H1 (cell line): ENCODE measurements at regions not wholly inside any gene's neighbourhood (a gene's known extent, or its start where the extent isn't known, plus 50 kb on each side); places are given as distances from the start of the nearest gene placed in this dataset.

ENCODE experiments used
- CTCF ChIA-PET: fragments of 300-600 bp; sonication (Branson Sonifier 250); formaldehyde crosslinking; loops from one replicate; lab custom pipeline; 2021; ENCODE audit not compliant: partially characterized antibody; lab: Charles Lee
- POLR2A ChIA-PET: fragments of 300-600 bp; sonication (Branson Sonifier 250); formaldehyde crosslinking; loops from one replicate; lab custom pipeline; 2021; ENCODE audit warnings: inconsistent platforms; ENCODE audit not compliant: partially characterized antibody; lab: Charles Lee
- DNase-seq, 2 experiments: peaks; one replicate each; pipeline versions ENCODE4 v3.0.0 to v3.0.0-alpha.2; 2010 to 2022; ENCODE audit warnings: low spot score in 2 of 2, low read depth in 1 of 2, mixed read lengths in 1 of 2
- FAIRE-seq: peaks from 2 replicates; lab custom pipeline; 2011; peaks lifted over from hg19 to GRCh38; lab: Jason Lieb, UNC
- H2AFZ ChIP-seq: 2 replicates; pipeline ENCODE4 v1.8.1; 2012; ENCODE audit warnings: low read length, inconsistent platforms
- H2AK5ac ChIP-seq: 2 replicates; pipeline ENCODE4 v1.6.1; 2013; ENCODE audit warnings: low read depth, low read length
- H2BK120ac ChIP-seq: replicated peaks from 2 replicates; pipeline ENCODE3; 2013; ENCODE audit warnings: low read depth, low read length, inconsistent platforms
- H2BK12ac ChIP-seq: 2 replicates; pipeline ENCODE4 v1.6.1; 2013; ENCODE audit warnings: low read depth, low read length
- H2BK15ac ChIP-seq: 2 replicates; pipeline ENCODE4 v1.6.1; 2013; ENCODE audit warnings: low read length
- H2BK20ac ChIP-seq: 2 replicates; pipeline ENCODE4 v1.6.1; 2013; ENCODE audit warnings: low read length
- H2BK5ac ChIP-seq: 2 replicates; pipeline ENCODE4 v1.6.1; 2013; ENCODE audit warnings: low read depth, low read length
- H3K14ac ChIP-seq: 2 replicates; pipeline ENCODE4 v1.6.1; 2013; ENCODE audit warnings: inconsistent platforms; ENCODE audit not compliant: insufficient read length
- H3K18ac ChIP-seq: 2 replicates; pipeline ENCODE4 v1.6.1; 2013; ENCODE audit warnings: low read length; ENCODE audit errors: extremely low read depth
- H3K23ac ChIP-seq: 2 replicates; pipeline ENCODE4 v1.6.1; 2013; ENCODE audit warnings: inconsistent platforms; ENCODE audit not compliant: insufficient read length
- H3K23me2 ChIP-seq: 2 replicates; pipeline ENCODE4 v1.6.1; 2013; ENCODE audit warnings: low read depth, low read length
- H3K27ac ChIP-seq: 2 replicates; pipeline ENCODE4 v1.6.1; 2011; ENCODE audit warnings: low read depth, low read length, inconsistent platforms
- H3K27me3 ChIP-seq, 4 experiments: replicated peaks in 1 of 4; 1 replicate in 1 of 4; 2 replicates in 3 of 4; pipeline versions ENCODE4 v1.6.1 to v1.8.1; 2011 to 2013; ENCODE audit warnings: low read length in 3 of 4, mild to moderate bottlenecking in 3 of 4, inconsistent platforms in 2 of 4, mixed read lengths in 2 of 4, moderate library complexity in 1 of 4; ENCODE audit not compliant: control insufficient read depth in 3 of 4, insufficient read depth in 3 of 4; ENCODE audit errors: extremely low read depth in 1 of 4
- H3K36me3 ChIP-seq, 4 experiments: 2 replicates each; pipeline versions ENCODE4 v1.6.1 to v1.8.1; 2011 to 2013; ENCODE audit warnings: mild to moderate bottlenecking in 4 of 4, low read length in 3 of 4, moderate library complexity in 2 of 4, control low read depth in 1 of 4, inconsistent platforms in 1 of 4; ENCODE audit not compliant: insufficient read depth in 4 of 4, control insufficient read depth in 2 of 4
- H3K4ac ChIP-seq: replicated peaks from 2 replicates; pipeline ENCODE3; 2013; ENCODE audit warnings: low read length, low read depth, mixed read lengths, inconsistent platforms; ENCODE audit not compliant: insufficient read length
- H3K4me1 ChIP-seq, 4 experiments: replicated peaks in 1 of 4; 1 replicate in 1 of 4; 2 replicates in 3 of 4; pipeline versions ENCODE4 v1.6.1 to v1.8.1; 2011 to 2013; ENCODE audit warnings: low read length in 3 of 4, inconsistent platforms in 2 of 4, mixed read lengths in 1 of 4; ENCODE audit not compliant: insufficient read depth in 4 of 4, control insufficient read depth in 3 of 4
- H3K4me2 ChIP-seq, 2 experiments: 2 replicates each; pipeline versions ENCODE4 v1.6.1 to v1.8.1; 2011 to 2013; ENCODE audit warnings: low read depth in 2 of 2, low read length in 2 of 2, control low read depth in 1 of 2, inconsistent platforms in 1 of 2, mild to moderate bottlenecking in 1 of 2; ENCODE audit not compliant: insufficient read depth in 1 of 2
- H3K4me3 ChIP-seq, 4 experiments: fragments of 200-600, 300-600 bp in 1 of 4; sonication (generic), shearing (Covaris generic), sonication (Bioruptor Twin) in 1 of 4; 2 replicates each; pipeline versions ENCODE4 v1.5.1 to v1.8.1; 2011 to 2016; ENCODE audit warnings: low read length in 4 of 4, low read depth in 3 of 4, control low read depth in 2 of 4, inconsistent platforms in 2 of 4, mild to moderate bottlenecking in 2 of 4, mixed read lengths in 1 of 4, moderate library complexity in 1 of 4; ENCODE audit not compliant: insufficient read depth in 2 of 4; ENCODE audit errors: extremely low read depth in 1 of 4
- H3K56ac ChIP-seq: replicated peaks from 2 replicates; pipeline ENCODE3; 2013; ENCODE audit warnings: low read depth, mild to moderate bottlenecking, mixed read lengths, low read length, inconsistent platforms; ENCODE audit not compliant: insufficient read length
- H3K79me1 ChIP-seq: 2 replicates; pipeline ENCODE4 v1.6.1; 2013; ENCODE audit warnings: low read depth, low read length, control low read depth
- H3K79me2 ChIP-seq, 2 experiments: 2 replicates each; pipeline versions ENCODE4 v1.6.1 to v1.8.1; 2012 to 2013; ENCODE audit warnings: low read length in 2 of 2, mild to moderate bottlenecking in 2 of 2, inconsistent platforms in 1 of 2; ENCODE audit not compliant: insufficient read depth in 2 of 2, control insufficient read depth in 1 of 2
- H3K9ac ChIP-seq, 4 experiments: replicated peaks in 1 of 4; 1 replicate in 1 of 4; 2 replicates in 3 of 4; pipeline versions ENCODE4 v1.6.1 to v1.8.1; 2011 to 2013; ENCODE audit warnings: low read depth in 3 of 4, low read length in 3 of 4, control low read depth in 2 of 4, mild to moderate bottlenecking in 2 of 4, moderate library complexity in 2 of 4, inconsistent platforms in 1 of 4; ENCODE audit errors: extremely low read depth in 1 of 4
- H3K9me3 ChIP-seq, 2 experiments: 2 replicates each; pipeline versions ENCODE4 v1.6.1 to v1.8.1; 2012 to 2013; ENCODE audit warnings: mild to moderate bottlenecking in 2 of 2, moderate library complexity in 2 of 2, control low read depth in 1 of 2, inconsistent platforms in 1 of 2, low read depth in 1 of 2, low read length in 1 of 2, mixed read lengths in 1 of 2; ENCODE audit not compliant: insufficient read depth in 2 of 2
- H4K20me1 ChIP-seq, 2 experiments: replicated peaks in 1 of 2; 2 replicates each; pipeline versions ENCODE3 to v1.8.1; 2011 to 2013; ENCODE audit warnings: inconsistent platforms in 2 of 2, low read length in 2 of 2, mild to moderate bottlenecking in 1 of 2; ENCODE audit not compliant: insufficient read depth in 2 of 2, control insufficient read depth in 1 of 2
- H4K5ac ChIP-seq: 2 replicates; pipeline ENCODE4 v1.6.1; 2013; ENCODE audit warnings: low read length, low read depth, mixed read lengths, inconsistent platforms; ENCODE audit not compliant: insufficient read length
- H4K8ac ChIP-seq: 2 replicates; pipeline ENCODE4 v1.8.0; 2013; ENCODE audit warnings: mild to moderate bottlenecking, moderate library complexity, low read length, inconsistent platforms; ENCODE audit not compliant: insufficient read depth; ENCODE audit errors: extremely low read depth
- H4K91ac ChIP-seq: replicated peaks from 2 replicates; pipeline ENCODE3; 2013; ENCODE audit warnings: low read length, mixed read lengths, inconsistent platforms; ENCODE audit not compliant: insufficient read length
- BACH1 ChIP-seq: IDR thresholded peaks from 2 replicates; pipeline ENCODE4 v1.6.1; 2012; ENCODE audit warnings: low read length, improper control_type of control experiment
- BRCA1 ChIP-seq: IDR thresholded peaks from 2 replicates; pipeline ENCODE4 v1.6.1; 2012; ENCODE audit warnings: low read depth, low read length, improper control_type of control experiment
- HDAC6 ChIP-seq: IDR thresholded peaks from one replicate; pipeline ENCODE4 v1.7.1; 2012; ENCODE audit warnings: low read depth, mild to moderate bottlenecking, inconsistent platforms, low read length, moderate library complexity
- RFX5 ChIP-seq: IDR thresholded peaks from 2 replicates; pipeline ENCODE4 v1.6.1; 2011; ENCODE audit warnings: low read depth, low read length, improper control_type of control experiment, borderline replicate concordance
- SAP30 ChIP-seq: fragments of 300-600 bp; sonication (generic); IDR thresholded peaks from 2 replicates; pipeline ENCODE4 v1.7.1; 2012; ENCODE audit warnings: low read length, moderate library complexity, mild to moderate bottlenecking, inconsistent platforms; ENCODE audit not compliant: insufficient read depth, insufficient replicate concordance
- TCF12 ChIP-seq: IDR thresholded peaks from 2 replicates; pipeline ENCODE4 v1.6.1; 2011; ENCODE audit warnings: low read depth, mild to moderate bottlenecking, low read length
- WGBS, 2 experiments: shearing (Covaris generic) in 1 of 2; methylation state at CpG; one replicate each; pipeline versions ENCODE4 v1.1.6 to v1.1.7; 2013 to 2015; ENCODE audit warnings: low lambda C conversion rate in 2 of 2, mixed read lengths in 2 of 2, inconsistent platforms in 1 of 2, low coverage in 1 of 2, missing lambda C conversion rate in 1 of 2; ENCODE audit not compliant: insufficient replicate concordance in 2 of 2, insufficient coverage in 1 of 2, insufficient read length in 1 of 2; ENCODE audit errors: extremely low coverage in 1 of 2, missing lambda C conversion rate in 1 of 2; 5-methylcytosine and 5-hydroxymethylcytosine counted together

DNA sequence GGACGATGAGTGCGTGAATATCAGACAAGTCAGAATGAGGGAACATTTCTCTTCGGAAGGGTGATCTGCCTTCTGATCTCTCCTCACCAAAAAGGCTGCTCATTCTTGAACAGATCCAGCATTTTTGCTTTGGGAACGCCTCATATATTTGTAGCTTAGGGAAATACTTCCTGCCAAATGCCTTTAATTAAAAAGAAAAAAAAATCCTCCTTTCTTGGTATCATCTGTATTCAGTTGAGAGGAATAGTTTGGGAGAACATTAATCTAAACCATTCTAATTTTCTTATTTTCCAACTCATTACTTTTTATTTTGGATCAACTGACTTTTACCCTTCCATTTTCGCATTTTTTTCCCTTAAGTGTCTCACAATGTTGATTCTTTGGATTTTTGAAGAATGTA is 163.4 kb downstream of the SNX18 start:
- H4K5ac ChIP-seq = no peak overlapping the region
- POLR2A ChIA-PET = no interaction called here
- no peak overlapping the region for H3K23ac ChIP-seq
- no peaks in the 10 kb centered on the region for H4K20me1 ChIP-seq
- FAIRE-seq (no peak), DNase-seq (no peak)
- CTCF ChIA-PET = no interaction called here
- H3K23me2 ChIP-seq = no peaks in the 10 kb centered on the region; the same call in 1 of the 2 replicates
- no peak overlapping the region for H3K18ac ChIP-seq
- H2BK12ac ChIP-seq = no peak overlapping the region
- no peak overlapping the region for H3K4ac ChIP-seq
- H2BK120ac ChIP-seq = no peak overlapping the region
- H3K4me2 ChIP-seq = no peak overlapping the region
- no peaks in the 10 kb centered on the region for H3K9me3 ChIP-seq
- 77 to 100% methylated on average over 1 to 5 of the region's 5 CpGs for WGBS, 2 experiments
- no peak overlapping the region for H2AK5ac ChIP-seq
- no peak overlapping the region for H3K56ac ChIP-seq
- H3K4me1 ChIP-seq = no peaks in the 10 kb centered on the region
- no peaks in the 10 kb centered on the region for H3K79me1 ChIP-seq
- no peak overlapping the region for H3K4me3 ChIP-seq
- no peak overlapping the region for H3K14ac ChIP-seq
- no peaks in the 10 kb centered on the region for H3K79me2 ChIP-seq
- no peak overlapping the region for H2AFZ ChIP-seq
- H2BK15ac ChIP-seq = no peak overlapping the region
- H3K9ac ChIP-seq = no peak overlapping the region
- no peak overlapping the region for H2BK20ac ChIP-seq
- no peak overlapping the region for H4K8ac ChIP-seq
- no peak overlapping the region for H3K27ac ChIP-seq
- H4K91ac ChIP-seq = no peak overlapping the region
- no peak overlapping the region for H2BK5ac ChIP-seq
- no peaks in the 10 kb centered on the region for H3K27me3 ChIP-seq
- H3K36me3 ChIP-seq = no peaks in the 10 kb centered on the region
- TF ChIP-seq TCF12 (no peak), BACH1 (no peak), HDAC6 (no peak), RFX5 (no peak), SAP30 (no peak), BRCA1 (no peak)
